ENCODE measurements at regions not wholly inside any gene's neighbourhood (a gene's known extent, or its start where the extent isn't known, plus 50 kb on each side); places are given as distances from the start of the nearest gene placed in this dataset.

DNA sequence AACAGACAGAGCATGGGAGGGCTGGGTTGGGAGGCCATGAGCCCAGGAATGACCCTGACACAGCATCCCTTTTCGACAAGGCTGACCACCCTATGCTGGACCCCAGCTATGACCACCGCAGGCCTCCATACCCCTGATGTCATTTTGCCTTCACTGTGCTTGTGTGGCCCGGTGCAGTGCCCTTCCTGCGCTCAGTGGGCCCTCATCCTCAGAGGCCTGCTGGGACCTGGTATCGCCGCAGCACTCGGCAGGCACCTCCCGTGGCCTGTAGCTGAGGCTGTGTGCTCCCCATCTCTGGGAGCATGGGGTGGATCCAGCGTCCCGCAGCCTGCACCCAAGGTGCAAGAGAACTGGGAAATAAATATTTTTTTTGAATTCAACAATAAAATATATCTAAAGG lies 73.1 kb upstream of the MEF2A start:
- TF ChIP-seq, protein P1, sequence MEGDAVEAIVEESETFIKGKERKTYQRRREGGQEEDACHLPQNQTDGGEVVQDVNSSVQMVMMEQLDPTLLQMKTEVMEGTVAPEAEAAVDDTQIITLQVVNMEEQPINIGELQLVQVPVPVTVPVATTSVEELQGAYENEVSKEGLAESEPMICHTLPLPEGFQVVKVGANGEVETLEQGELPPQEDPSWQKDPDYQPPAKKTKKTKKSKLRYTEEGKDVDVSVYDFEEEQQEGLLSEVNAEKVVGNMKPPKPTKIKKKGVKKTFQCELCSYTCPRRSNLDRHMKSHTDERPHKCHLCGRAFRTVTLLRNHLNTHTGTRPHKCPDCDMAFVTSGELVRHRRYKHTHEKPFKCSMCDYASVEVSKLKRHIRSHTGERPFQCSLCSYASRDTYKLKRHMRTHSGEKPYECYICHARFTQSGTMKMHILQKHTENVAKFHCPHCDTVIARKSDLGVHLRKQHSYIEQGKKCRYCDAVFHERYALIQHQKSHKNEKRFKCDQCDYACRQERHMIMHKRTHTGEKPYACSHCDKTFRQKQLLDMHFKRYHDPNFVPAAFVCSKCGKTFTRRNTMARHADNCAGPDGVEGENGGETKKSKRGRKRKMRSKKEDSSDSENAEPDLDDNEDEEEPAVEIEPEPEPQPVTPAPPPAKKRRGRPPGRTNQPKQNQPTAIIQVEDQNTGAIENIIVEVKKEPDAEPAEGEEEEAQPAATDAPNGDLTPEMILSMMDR (IDR thresholded peaks at IDR 0.05): no peak
- TF ChIP-seq TCF7L2 (IDR thresholded peaks at IDR 0.05; ENCODE audit: low read depth, low read length) (no peak), POLR2AphosphoS5 (IDR thresholded peaks at IDR 0.05; ENCODE audit: low read depth, low read length) (no peak)
